ENCODE measurements at regions not wholly inside any gene's neighbourhood (a gene's known extent, or its start where the extent isn't known, plus 50 kb on each side); places are given as distances from the start of the nearest gene placed in this dataset.
"Not testable (repeated sequence)": the region's sequence is repeated elsewhere in the genome, so short reads cannot be mapped to it uniquely, and the experiment has no call there.

GRCh38 chr5:174794931-174795672, 70.7 kb downstream of the MSX2 start:
- no peak for DNase-seq (ENCODE audit: low read depth)

- peak; percentile 3 for DNase-seq (ENCODE audit: low read depth)
Measured at GRCh38 chr5:174793684-174794328, 69.4 kb downstream of the MSX2 start.

GRCh38 chr5:174793076-174793475, 68.7 kb downstream of the MSX2 start:
- DNase-seq (ENCODE audit: low read depth) = no peak

- not testable (repeated sequence) for DNase-seq (ENCODE audit: low read depth)
Measured at GRCh38 chr5:174792265-174792664, 67.9 kb downstream of the MSX2 start.

- DNase-seq (ENCODE audit: low read depth) = no peak
Measured at GRCh38 chr5:174790906-174791305, 66.5 kb downstream of the MSX2 start.

- no peak for DNase-seq (ENCODE audit: low read depth)
Measured at GRCh38 chr5:174789596-174789995, 65.2 kb downstream of the MSX2 start.

- no peak for DNase-seq (ENCODE audit: low read depth)
Measured at GRCh38 chr5:174785120-174785680, 60.8 kb downstream of the MSX2 start.
